Smooth muscle cell (in vitro differentiated cells): ENCODE measurements at regions not wholly inside any gene's neighbourhood (a gene's known extent, or its start where the extent isn't known, plus 50 kb on each side); places are given as distances from the start of the nearest gene placed in this dataset.

Experiments
- DNase-seq: peaks from one replicate; lab custom pipeline; 2025; ENCODE audit not compliant: unreplicated experiment; lab: John Stamatoyannopoulos, UW
- H2AFZ ChIP-seq: fragments of 200-600 bp; sonication (generic); 2 replicates; pipeline ENCODE4 v1.6.0; 2016; ENCODE audit warnings: antibody characterized with exemption, low read depth, mild to moderate bottlenecking
- H3F3A ChIP-seq: fragments of 200-600 bp; sonication (generic); 2 replicates; pipeline ENCODE4 v1.6.0; 2017; ENCODE audit warnings: antibody characterized with exemption, low read depth
- H3K27ac ChIP-seq: fragments of 200-600 bp; sonication (generic); 2 replicates; pipeline ENCODE4 v1.5.1; 2016; ENCODE audit warnings: low read depth, mild to moderate bottlenecking
- H3K27me3 ChIP-seq: fragments of 200-600 bp; sonication (generic); 2 replicates; pipeline ENCODE4 v1.6.1; 2016; ENCODE audit warnings: low read depth, mild to moderate bottlenecking
- H3K36me3 ChIP-seq: fragments of 200-600 bp; sonication (generic); 2 replicates; pipeline ENCODE4 v1.5.1; 2016; ENCODE audit warnings: low read depth
- H3K4me1 ChIP-seq: fragments of 200-600 bp; sonication (generic); 2 replicates; pipeline ENCODE4 v1.5.1; 2016; ENCODE audit warnings: low read depth
- H3K4me2 ChIP-seq: fragments of 200-600 bp; sonication (generic); 2 replicates; pipeline ENCODE4 v1.6.0; 2016; ENCODE audit warnings: mild to moderate bottlenecking
- H3K4me3 ChIP-seq: fragments of 200-600 bp; sonication (generic); 2 replicates; pipeline ENCODE4 v1.5.1; 2016; ENCODE audit warnings: mild to moderate bottlenecking
- H3K79me2 ChIP-seq: fragments of 200-600 bp; sonication (generic); 2 replicates; pipeline ENCODE4 v1.6.0; 2016; ENCODE audit warnings: low read depth, mild to moderate bottlenecking
- H3K9ac ChIP-seq: fragments of 200-600 bp; sonication (generic); 2 replicates; pipeline ENCODE4 v1.6.0; 2016; ENCODE audit warnings: low read depth
- H3K9me3 ChIP-seq: fragments of 200-600 bp; sonication (generic); replicated peaks from 2 replicates; pipeline ENCODE4 v1.5.1; 2016; ENCODE audit warnings: low read depth
- H4K20me1 ChIP-seq: fragments of 200-600 bp; sonication (generic); 2 replicates; pipeline ENCODE4 v1.6.0; 2016; ENCODE audit warnings: low read depth
- WGBS: methylation state at CpG from one replicate; pipeline ENCODE4 v1.1.7; 2016; ENCODE audit warnings: low lambda C conversion rate; 5-methylcytosine and 5-hydroxymethylcytosine counted together
- TF ChIP-seq, protein P1 (sequence below): fragments of 200-600 bp; sonication (generic); IDR thresholded peaks from 2 replicates; pipeline ENCODE4 v1.5.1; 2017; ENCODE audit warnings: borderline replicate concordance, mild to moderate bottlenecking, antibody characterized with exemption; ENCODE audit not compliant: insufficient read depth, poor library complexity, severe bottlenecking

DNA sequence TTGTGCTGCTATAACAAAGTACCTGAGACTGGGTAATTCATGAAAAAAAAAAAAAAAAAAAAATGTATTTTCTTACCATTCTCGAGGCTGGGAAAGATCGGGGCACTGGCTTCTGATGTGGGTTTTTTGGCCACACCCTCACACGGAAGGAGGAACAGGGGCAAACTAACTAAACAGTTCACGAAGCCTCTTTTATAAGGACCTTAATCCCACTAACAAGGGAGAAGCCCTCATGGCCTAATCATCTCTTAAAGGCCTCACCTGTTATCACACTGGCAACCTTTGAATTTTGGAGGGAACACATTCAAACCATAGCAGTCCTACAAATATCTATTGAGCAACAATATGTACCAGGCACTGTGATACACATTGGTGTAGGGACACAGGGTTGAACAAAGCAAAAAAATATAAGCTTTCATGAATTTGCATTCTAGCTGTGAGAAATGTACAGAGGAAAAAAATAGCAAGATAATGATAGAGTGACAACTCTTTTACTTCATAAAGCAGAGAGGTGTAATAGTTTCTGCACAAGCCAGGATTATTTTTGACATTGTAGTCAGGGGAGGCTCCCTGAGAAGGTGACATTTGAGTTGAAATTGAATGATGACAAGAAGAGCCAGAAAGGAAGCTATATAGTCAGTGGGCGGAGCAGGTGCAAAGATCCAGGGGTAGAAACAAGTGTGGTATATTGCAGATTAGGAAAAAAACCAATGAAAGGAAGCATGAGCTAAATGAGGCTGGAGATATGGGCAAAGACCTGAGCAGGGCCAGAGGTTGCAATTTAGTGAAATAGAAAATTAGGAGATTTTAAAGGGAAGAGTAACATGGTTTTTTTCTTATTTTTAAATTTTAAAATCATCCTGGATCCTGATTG lies 68.1 kb upstream of the GRAMD2B start:
- Histone ChIP-seq H3K79me2 (no peaks in the 10 kb centered on the region), H3K4me1 (peaks cover 32% of the 10 kb centered on the region), H3K9ac (peak overlapping the region; percentile 76), H3K4me2 (peak overlapping the region; percentile 81), H3K27me3 (no peaks in the 10 kb centered on the region), H3K9me3 (no peaks in the 10 kb centered on the region), H3F3A (no peaks in the 10 kb centered on the region), H2AFZ (peak overlapping the region; percentile 12), H3K4me3 (no peak overlapping the region), H3K36me3 (no peaks in the 10 kb centered on the region), H3K27ac (peak overlapping the region; percentile 88), H4K20me1 (no peaks in the 10 kb centered on the region)
- TF ChIP-seq, protein P1, sequence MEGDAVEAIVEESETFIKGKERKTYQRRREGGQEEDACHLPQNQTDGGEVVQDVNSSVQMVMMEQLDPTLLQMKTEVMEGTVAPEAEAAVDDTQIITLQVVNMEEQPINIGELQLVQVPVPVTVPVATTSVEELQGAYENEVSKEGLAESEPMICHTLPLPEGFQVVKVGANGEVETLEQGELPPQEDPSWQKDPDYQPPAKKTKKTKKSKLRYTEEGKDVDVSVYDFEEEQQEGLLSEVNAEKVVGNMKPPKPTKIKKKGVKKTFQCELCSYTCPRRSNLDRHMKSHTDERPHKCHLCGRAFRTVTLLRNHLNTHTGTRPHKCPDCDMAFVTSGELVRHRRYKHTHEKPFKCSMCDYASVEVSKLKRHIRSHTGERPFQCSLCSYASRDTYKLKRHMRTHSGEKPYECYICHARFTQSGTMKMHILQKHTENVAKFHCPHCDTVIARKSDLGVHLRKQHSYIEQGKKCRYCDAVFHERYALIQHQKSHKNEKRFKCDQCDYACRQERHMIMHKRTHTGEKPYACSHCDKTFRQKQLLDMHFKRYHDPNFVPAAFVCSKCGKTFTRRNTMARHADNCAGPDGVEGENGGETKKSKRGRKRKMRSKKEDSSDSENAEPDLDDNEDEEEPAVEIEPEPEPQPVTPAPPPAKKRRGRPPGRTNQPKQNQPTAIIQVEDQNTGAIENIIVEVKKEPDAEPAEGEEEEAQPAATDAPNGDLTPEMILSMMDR = no peak
- WGBS = 57% methylated on average over 5 of the region's 5 CpGs
- no peak for DNase-seq

DNA sequence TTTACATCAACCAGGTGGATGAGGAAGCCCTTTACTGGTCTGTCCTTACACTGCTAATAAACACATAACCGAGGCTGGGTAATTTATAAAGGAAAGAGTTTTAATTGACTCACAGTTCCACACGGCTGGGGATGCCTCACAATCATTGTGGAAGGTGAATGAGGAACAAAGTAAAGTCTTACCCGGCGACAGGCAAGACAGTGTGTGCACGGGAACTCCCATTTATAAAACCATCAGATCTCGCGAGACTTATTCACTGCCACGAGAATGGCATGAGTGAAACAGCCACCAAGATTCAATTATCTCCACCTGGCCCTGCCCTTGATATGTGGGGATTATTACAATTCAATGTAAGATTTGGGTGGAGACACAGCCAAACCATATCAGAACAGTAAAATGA lies 67.3 kb upstream of the GRAMD2B start:
- 89% methylated on average over 8 of the region's 8 CpGs for WGBS
- Histone ChIP-seq H4K20me1 (no peaks in the 10 kb centered on the region), H3K4me2 (no peak overlapping the region), H3K27ac (no peak overlapping the region), H3K4me1 (peaks cover 27% of the 10 kb centered on the region), H2AFZ (peak overlapping the region; percentile 12), H3K27me3 (no peaks in the 10 kb centered on the region), H3K9me3 (no peaks in the 10 kb centered on the region), H3K79me2 (no peaks in the 10 kb centered on the region), H3K9ac (no peak overlapping the region), H3K4me3 (no peak overlapping the region), H3F3A (no peaks in the 10 kb centered on the region), H3K36me3 (no peaks in the 10 kb centered on the region)
- DNase-seq = no peak
- TF ChIP-seq, protein P1 = no peak

DNA sequence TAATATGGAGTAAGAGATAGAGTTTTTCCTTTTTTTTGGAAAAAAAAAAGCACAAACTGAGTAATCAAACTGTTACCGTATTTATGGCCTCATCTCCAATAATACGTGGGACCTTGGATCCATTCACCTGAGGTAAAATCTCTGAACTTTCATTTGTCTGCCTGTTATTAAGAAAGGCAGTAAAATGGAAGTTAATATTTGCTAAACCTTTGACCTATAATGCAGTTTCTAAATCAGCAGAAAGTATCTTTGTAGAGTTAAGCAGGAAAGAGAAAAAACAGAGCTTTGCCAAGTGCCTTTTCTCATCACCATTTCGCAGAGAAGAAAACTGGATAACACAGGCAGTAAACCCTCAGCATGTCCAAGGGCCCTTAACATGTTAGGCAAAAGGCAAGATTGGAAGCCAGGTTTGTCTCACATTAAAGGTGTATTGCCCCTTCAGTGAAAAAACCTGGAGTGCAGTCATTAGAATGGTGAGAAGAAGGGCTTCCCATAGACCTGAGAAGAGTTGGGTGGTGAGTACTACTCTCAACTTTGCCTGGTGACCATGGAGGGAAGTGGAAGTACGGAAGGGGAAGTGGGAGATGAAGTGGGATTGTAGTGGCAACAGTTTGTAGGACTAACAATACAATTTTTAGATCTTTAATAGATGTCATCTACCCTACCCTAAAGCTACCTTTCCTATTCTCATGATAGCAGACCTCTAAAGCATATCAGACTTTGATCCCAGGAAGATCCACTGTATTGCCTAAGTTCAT lies 65.4 kb upstream of the GRAMD2B start:
- Histone ChIP-seq H3K27ac (no peak overlapping the region), H3K4me3 (no peak overlapping the region), H3K9ac (no peak overlapping the region), H3K9me3 (no peaks in the 10 kb centered on the region), H3K27me3 (no peaks in the 10 kb centered on the region), H3K4me2 (no peak overlapping the region), H4K20me1 (no peaks in the 10 kb centered on the region), H3K36me3 (no peaks in the 10 kb centered on the region), H3K79me2 (no peaks in the 10 kb centered on the region), H3F3A (no peaks in the 10 kb centered on the region), H2AFZ (no peak overlapping the region), H3K4me1 (peaks cover 21% of the 10 kb centered on the region)
- over 99% methylated on average over 4 of the region's 4 CpGs for WGBS
- no peak for DNase-seq
- TF ChIP-seq, protein P1 = no peak
